Sigmoid colon (tissue), 6 donors: ENCODE measurements at regions not wholly inside any gene's neighbourhood (a gene's known extent, or its start where the extent isn't known, plus 50 kb on each side); places are given as distances from the start of the nearest gene placed in this dataset.

Experiments used
- DNase-seq: peaks from one replicate; pipeline ENCODE4 v3.0.0-alpha.2; 2019
- H3K27ac ChIP-seq, 4 donors: fragments of 200-600 bp; sonication (generic); one replicate each; pipeline ENCODE4 v1.5.1; 2016 to 2019; ENCODE audit warnings: mild to moderate bottlenecking in 1 of 4
- H3K27me3 ChIP-seq, 3 donors: fragments of 200-600 bp; sonication (generic); one replicate each; pipeline ENCODE4 v1.5.1; 2019; ENCODE audit warnings: mild to moderate bottlenecking in 1 of 3
- H3K36me3 ChIP-seq, 4 donors: fragments of 200-600 bp; sonication (generic); one replicate each; pipeline ENCODE4 v1.5.1; 2016 to 2019
- H3K4me1 ChIP-seq, 4 donors: fragments of 200-600 bp; sonication (generic); one replicate each; pipeline ENCODE4 v1.5.1; 2017 to 2019
- H3K4me3 ChIP-seq, 4 donors: fragments of 200-600 bp; sonication (generic); one replicate each; pipeline ENCODE4 v1.5.1; 2017 to 2019; ENCODE audit warnings: mild to moderate bottlenecking in 2 of 4, moderate library complexity in 1 of 4
- H3K9me3 ChIP-seq, 4 donors: fragments of 200-600 bp in 3 of 4; sonication (generic) in 3 of 4; one replicate each; pipeline versions ENCODE4 v1.5.1 to v1.6.1; 2013 to 2019
- CTCF ChIP-seq, 4 experiments: fragments of 450-650 bp in 3 of 4; fragments of 200-600 bp in 1 of 4; IDR thresholded peaks; one replicate each; pipeline ENCODE4 v1.5.1; 2016 to 2019; ENCODE audit warnings: antibody characterized with exemption in 4 of 4, mild to moderate bottlenecking in 3 of 4, moderate library complexity in 2 of 4
- EP300 ChIP-seq, 4 donors: sonication (generic); formaldehyde crosslinking; IDR thresholded peaks; one replicate each; pipeline ENCODE4 v1.6.1; 2017; ENCODE audit warnings: antibody characterized with exemption in 4 of 4
- POLR2A ChIP-seq, 2 donors: fragments of 450-650 bp; IDR thresholded peaks; one replicate each; pipeline ENCODE4 v1.6.1; 2016; ENCODE audit warnings: antibody characterized with exemption in 2 of 2, mild to moderate bottlenecking in 2 of 2, moderate library complexity in 2 of 2
- POLR2AphosphoS5 ChIP-seq, 4 donors: sonication (generic); formaldehyde crosslinking; IDR thresholded peaks; one replicate each; pipeline ENCODE4 v1.6.1; 2017; ENCODE audit warnings: antibody characterized with exemption in 4 of 4
- WGBS, 2 donors: extraction: QIAGEN DNeasy Blood & Tissue Kit; methylation state at CpG; one replicate each; pipeline ENCODE4 v1.1.7; 2013; 5-methylcytosine and 5-hydroxymethylcytosine counted together
- intact Hi-C: fragments of 100-400 bp; cut with DNase I; formaldehyde crosslinking; loops from one replicate; pipeline ENCODE4 v1.15.1; 2023
- donor health status: healthy with polysubstance abuse.
- donor health status: healthy.

- H3K4me1 ChIP-seq, result no peaks in the 10 kb centered on the region
- H3K36me3 ChIP-seq, result no peaks in the 10 kb centered on the region
- H3K9me3 ChIP-seq, result no peaks in the 10 kb centered on the region
- TF ChIP-seq EP300 (IDR thresholded peaks at IDR 0.05), result no peak
- no peak for TF ChIP-seq CTCF (IDR thresholded peaks at IDR 0.05)
- no peak for TF ChIP-seq POLR2AphosphoS5 (IDR thresholded peaks at IDR 0.05)
- TF ChIP-seq POLR2A (IDR thresholded peaks at IDR 0.05), result no peak
- H3K27ac ChIP-seq, result no peak overlapping the region
- H3K4me3 ChIP-seq, result no peak overlapping the region
- H3K27me3 ChIP-seq, result no peaks in the 10 kb centered on the region
- DNase-seq, result no peak
- 82 to 88% methylated on average over 1 of the region's 1 CpG for WGBS, 2 donors
- intact Hi-C loops, result no loop called here
Observed at GRCh38 chr13:38618881-38619280, 68.0 kb upstream of the FREM2 start.

GRCh38 chr13:38620876-38621275, 66.0 kb upstream of the FREM2 start:
- Histone ChIP-seq H3K36me3 (no peaks in the 10 kb centered on the region), H3K4me3 (no peak overlapping the region), H3K27ac (no peak overlapping the region), H3K9me3 (no peaks in the 10 kb centered on the region), H3K27me3 (no peaks in the 10 kb centered on the region), H3K4me1 (no peaks in the 10 kb centered on the region)
- 88 to 91% methylated on average over 4 of the region's 4 CpGs for WGBS, 2 donors
- no peak for DNase-seq
- TF ChIP-seq CTCF (IDR thresholded peaks at IDR 0.05) (no peak), POLR2AphosphoS5 (IDR thresholded peaks at IDR 0.05) (no peak), POLR2A (IDR thresholded peaks at IDR 0.05) (no peak), EP300 (IDR thresholded peaks at IDR 0.05) (no peak)
- intact Hi-C loops, result no loop called here

GRCh38 chr13:38624822-38625221, 62.1 kb upstream of the FREM2 start:
- no peaks in the 10 kb centered on the region for H3K9me3 ChIP-seq
- H3K4me1 ChIP-seq, result no peaks in the 10 kb centered on the region
- intact Hi-C loops, result no loop called here
- DNase-seq, result no peak
- TF ChIP-seq POLR2AphosphoS5 (IDR thresholded peaks at IDR 0.05) (no peak), POLR2A (IDR thresholded peaks at IDR 0.05) (no peak), CTCF (IDR thresholded peaks at IDR 0.05) (no peak), EP300 (IDR thresholded peaks at IDR 0.05) (no peak)
- 50 to 54% methylated on average over 10 of the region's 10 CpGs for WGBS, 2 donors
- H3K36me3 ChIP-seq, result no peaks in the 10 kb centered on the region
- no peaks in the 10 kb centered on the region for H3K27me3 ChIP-seq
- H3K4me3 ChIP-seq, result no peak overlapping the region
- no peak overlapping the region for H3K27ac ChIP-seq

- TF ChIP-seq EP300 (IDR thresholded peaks at IDR 0.05) (no peak), CTCF (IDR thresholded peaks at IDR 0.05) (no peak), POLR2A (IDR thresholded peaks at IDR 0.05) (no peak), POLR2AphosphoS5 (IDR thresholded peaks at IDR 0.05) (no peak)
- DNase-seq, result no peak
- WGBS, 2 donors, result 74 to 78% methylated on average over 1 of the region's 1 CpG
Observed at GRCh38 chr13:38628554-38628953, 58.3 kb upstream of the FREM2 start.

GRCh38 chr13:38630780-38631179, 56.1 kb upstream of the FREM2 start:
- Histone ChIP-seq H3K36me3 (no peaks in the 10 kb centered on the region), H3K4me1 (peaks cover 0 to 7% (median 0%) of the 10 kb centered on the region in 4 donors), H3K27ac (no peak overlapping the region), H3K9me3 (no peaks in the 10 kb centered on the region), H3K27me3 (no peaks in the 10 kb centered on the region), H3K4me3 (no peak overlapping the region)
- DNase-seq, result no peak
- no peak for TF ChIP-seq POLR2AphosphoS5 (IDR thresholded peaks at IDR 0.05)
- no peak for TF ChIP-seq POLR2A (IDR thresholded peaks at IDR 0.05)
- intact Hi-C loops, result no loop called here
- 80 to 85% methylated on average over 4 of the region's 4 CpGs for WGBS, 2 donors

More at GRCh38 chr13:38628554-38628953, 58.3 kb upstream of the FREM2 start:
- Histone ChIP-seq H3K4me3 (no peak overlapping the region), H3K4me1 (peaks cover 0 to 7% (median 0%) of the 10 kb centered on the region in 4 donors), H3K27ac (no peak overlapping the region), H3K9me3 (no peaks in the 10 kb centered on the region), H3K36me3 (no peaks in the 10 kb centered on the region), H3K27me3 (no peaks in the 10 kb centered on the region)
- intact Hi-C loops, result no loop called here
